GM18867 (cell line): ENCODE measurements at regions not wholly inside any gene's neighbourhood (a gene's known extent, or its start where the extent isn't known, plus 50 kb on each side); places are given as distances from the start of the nearest gene placed in this dataset.

Experiments
- ATAC-seq: cut with Tn5 transposase; IDR thresholded peaks from one replicate; pipeline ENCODE4 v1.9.1; 2021; ENCODE audit warnings: mild to moderate bottlenecking, moderate library complexity; ENCODE audit not compliant: unreplicated experiment

DNA sequence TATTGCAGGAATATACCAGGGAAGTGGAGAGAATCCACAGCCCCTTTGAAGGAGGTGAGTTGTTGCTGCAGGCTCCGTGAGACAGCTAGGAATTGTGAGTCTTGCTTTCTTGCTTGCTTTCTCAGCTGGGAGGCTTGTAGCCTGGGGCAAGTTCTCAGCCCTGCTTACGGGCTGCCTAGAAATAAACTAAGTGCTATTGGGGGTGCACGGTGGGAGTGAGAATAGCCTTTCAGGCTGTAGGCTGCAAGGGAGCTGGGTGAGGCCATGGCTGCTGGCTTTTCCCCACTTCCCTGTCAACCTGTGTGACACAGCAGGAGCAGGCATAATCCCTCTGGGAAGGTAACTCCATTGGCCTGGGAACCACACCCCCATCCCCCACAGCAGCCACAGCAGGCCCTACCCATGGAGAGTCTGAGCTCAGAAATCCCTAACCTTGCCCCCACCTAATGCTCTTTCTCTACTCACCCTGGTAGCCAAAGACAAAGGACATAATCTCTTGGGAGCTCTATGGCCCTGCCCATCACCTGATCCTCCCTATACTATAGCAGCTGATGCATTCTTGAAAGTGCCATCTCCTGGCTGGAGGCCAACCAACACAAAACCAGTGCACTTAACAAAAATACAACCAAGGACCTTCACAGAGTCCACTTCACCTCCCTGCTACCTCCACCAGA is 113.0 kb downstream of the MMRN1 start:
- ATAC-seq, result no peak

DNA sequence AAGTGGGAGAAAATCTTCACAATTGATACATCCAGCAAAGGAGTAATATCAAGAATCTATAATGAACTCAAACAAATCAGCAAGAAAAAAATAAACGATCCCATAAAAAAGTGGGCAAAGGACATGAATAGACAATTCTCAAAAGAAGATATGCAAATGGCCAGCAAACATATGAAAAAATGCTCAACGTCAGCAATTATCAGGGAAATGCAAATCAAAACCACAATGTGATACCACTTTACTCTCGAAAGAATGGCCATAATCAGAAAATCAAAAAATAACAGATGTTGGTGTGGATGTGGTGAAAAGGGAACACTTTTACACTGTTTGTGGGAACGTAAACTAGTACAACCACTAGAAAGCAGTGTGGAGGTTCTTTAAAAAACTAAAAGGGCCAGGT is 114.3 kb upstream of the CCSER1 start:
- no peak for ATAC-seq

GRCh38 chr4:90024519-90024918 is 102.7 kb upstream of the CCSER1 start:
- no peak for ATAC-seq

- no peak for ATAC-seq
Measured at GRCh38 chr4:90025248-90025647, 101.9 kb upstream of the CCSER1 start.

DNA sequence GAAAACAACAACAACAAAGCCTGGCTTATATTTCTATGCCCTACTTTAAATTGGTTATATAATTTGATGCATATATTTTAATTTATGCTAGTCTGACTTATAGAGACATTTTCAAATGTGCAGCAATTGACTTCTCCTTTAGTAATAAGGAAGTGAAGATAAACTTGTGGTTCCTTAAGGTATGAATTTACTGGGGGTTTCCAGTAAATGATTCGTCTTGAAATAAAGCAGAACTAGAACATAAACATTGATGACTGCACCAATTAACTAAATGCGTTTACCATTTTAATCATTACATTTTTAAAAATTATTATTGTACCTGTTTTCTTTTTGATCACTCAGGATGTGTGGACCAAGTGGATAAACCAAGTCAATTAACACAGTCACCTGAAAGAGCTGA is 99.6 kb upstream of the CCSER1 start:
- ATAC-seq, result peak; percentile 94

- no peak for ATAC-seq
Measured at GRCh38 chr4:90028460-90028859, 98.7 kb upstream of the CCSER1 start.

- ATAC-seq, result no peak
Measured at GRCh38 chr4:90030202-90030601, 97.0 kb upstream of the CCSER1 start.

DNA sequence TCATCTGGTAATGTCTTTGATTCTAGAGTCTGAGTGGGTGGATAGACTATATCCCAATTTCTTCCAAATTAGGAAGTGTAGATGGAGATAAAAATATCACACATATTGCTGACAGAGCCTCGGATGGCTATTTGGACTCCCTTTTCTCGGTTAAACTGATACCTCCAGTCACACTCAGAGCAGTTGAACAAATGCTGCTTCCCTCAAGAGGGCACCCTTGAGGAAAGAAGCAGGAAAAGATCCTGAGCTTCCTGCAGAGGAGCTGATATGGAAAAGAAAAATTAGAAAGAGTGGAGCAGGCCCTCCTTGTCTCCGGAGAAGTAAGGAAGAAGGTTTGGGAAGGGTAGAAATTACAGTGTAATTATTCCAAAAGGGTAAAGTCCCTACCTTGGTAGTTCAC is 96.2 kb upstream of the CCSER1 start:
- no peak for ATAC-seq

GRCh38 chr4:90039122-90039521 is 88.1 kb upstream of the CCSER1 start:
- no peak for ATAC-seq

GRCh38 chr4:90051999-90052398 is 75.2 kb upstream of the CCSER1 start:
- ATAC-seq, result no peak

GRCh38 chr4:90057091-90057490 is 70.1 kb upstream of the CCSER1 start:
- ATAC-seq, result no peak

DNA sequence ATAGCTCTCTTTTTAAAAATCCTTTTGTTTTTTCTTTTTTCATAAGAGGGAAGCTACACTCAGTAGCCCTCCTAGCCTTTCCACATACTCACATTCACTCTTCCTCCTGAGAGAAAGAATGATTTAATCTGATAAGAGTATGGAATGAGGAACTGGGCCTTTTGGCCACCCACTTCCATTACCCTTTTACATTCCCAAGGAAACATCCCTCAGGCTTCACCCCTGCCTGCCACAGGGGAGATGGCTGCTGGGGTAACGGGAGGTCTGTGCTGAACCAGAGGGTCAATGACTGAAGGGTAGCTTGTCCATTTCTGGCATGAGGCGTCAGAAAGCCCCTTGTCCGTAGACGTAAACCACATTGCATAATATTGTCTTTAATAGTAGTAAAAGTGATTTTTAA is 67.2 kb upstream of the CCSER1 start:
- no peak for ATAC-seq

DNA sequence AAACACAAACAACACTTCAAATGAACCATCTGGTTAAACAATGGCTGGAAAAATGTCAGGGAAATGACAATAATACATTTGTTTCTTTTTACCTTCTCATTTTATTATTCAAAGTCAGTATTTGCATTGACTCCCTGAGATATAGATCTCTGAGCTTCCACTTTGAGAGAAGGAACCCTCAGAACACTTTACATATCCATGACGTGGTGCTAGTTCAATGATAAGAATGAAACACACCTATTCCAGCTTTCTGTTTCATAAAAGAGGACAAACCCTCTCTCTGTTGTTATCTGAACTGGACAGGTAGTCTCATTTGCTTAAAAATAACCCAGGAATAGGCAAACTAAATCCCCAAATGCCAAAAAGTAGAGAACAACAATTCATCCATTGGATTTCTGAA is 65.3 kb upstream of the CCSER1 start:
- ATAC-seq, result no peak

- ATAC-seq, result no peak
Measured at GRCh38 chr4:90064196-90064595, 63.0 kb upstream of the CCSER1 start.

GRCh38 chr4:90069151-90069550 is 58.0 kb upstream of the CCSER1 start:
- ATAC-seq, result no peak

DNA sequence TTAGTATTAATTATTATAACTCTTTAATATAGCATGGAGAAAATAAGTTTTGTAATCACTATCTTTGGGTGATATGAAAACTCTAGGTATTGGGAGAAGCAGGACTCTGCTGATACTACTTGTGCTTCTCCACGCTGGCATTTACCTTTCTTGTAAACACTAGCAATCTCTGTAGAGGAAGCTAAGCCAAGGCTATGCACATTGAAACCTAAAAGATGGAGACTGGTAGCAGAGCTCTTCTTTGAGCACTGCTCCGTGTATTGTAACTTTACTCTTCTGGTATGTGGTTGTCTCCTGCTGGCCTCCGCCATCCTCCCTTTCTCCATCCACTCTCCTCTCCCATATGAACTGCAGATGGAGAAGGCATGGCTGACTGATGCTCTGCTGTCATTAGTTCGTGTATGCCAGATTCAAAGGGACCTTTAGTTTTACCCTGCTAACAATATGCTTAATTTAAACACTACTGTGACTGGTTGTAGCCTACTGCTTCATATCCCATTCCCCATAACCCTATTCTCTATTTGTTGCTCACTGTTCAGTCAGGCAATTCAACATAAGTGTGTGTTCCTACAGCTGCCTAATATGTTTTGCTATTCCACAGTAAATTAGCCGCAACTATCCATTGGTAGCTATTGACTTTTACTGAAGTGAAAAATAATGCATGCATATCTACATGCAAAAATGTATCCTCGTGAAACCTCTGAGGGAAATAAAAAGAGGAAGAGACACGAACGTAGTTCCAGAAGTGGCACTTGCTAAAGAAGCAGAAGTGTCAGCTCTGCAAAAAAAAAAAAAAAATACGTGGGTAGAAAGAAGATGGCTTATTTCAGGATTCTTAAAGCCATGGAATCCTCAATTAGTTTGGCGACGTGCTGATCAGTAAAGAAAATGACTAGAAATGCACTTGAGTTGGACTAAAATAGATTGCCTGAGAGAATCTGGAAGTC is 55.6 kb upstream of the CCSER1 start:
- peak; percentile 64 for ATAC-seq

DNA sequence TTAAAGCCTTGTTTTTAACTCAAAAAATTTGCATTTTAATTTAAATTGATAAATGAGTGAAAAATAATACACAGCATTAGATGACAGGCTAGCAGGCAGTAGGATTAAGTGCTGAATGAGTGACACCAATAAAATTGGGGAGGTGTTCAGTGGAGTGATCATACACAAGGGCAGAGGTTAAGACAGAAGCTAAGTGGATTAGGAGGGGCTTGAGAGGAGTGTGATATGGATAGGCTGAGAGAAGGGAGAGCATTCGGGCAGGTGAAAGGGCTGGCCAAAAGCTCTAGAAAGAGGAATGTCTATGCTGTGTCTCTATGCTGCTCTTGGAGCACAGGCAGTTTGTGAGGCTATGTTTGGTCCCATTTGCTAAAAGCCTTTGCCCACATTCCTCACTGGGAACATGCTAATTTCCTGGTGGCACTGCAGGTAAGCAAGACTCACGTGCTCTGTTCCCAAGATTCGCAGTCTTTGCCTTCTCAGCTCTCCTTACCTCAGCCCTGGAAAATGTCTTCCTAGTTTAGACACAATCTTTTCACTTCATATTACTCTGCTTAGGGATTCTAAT is 52.8 kb upstream of the CCSER1 start:
- no peak for ATAC-seq
